DOHH2 (cell line): ENCODE measurements at regions not wholly inside any gene's neighbourhood (a gene's known extent, or its start where the extent isn't known, plus 50 kb on each side); places are given as distances from the start of the nearest gene placed in this dataset.

Source experiments
- H3F3A ChIP-seq: fragments of 200-600 bp; sonication (generic), shearing (Covaris generic); 2 replicates; pipeline ENCODE4 v1.6.0; 2016; ENCODE audit warnings: antibody characterized with exemption, mild to moderate bottlenecking; ENCODE audit not compliant: control insufficient read depth, insufficient read depth
- H3K27ac ChIP-seq: fragments of 200-600 bp; sonication (generic); 2 replicates; pipeline ENCODE4 v1.5.1; 2014; ENCODE audit warnings: low read depth, mild to moderate bottlenecking, low read length, moderate library complexity
- H3K27me3 ChIP-seq: fragments of 200-600 bp; sonication (generic); 2 replicates; pipeline ENCODE4 v1.6.1; 2014; ENCODE audit warnings: mild to moderate bottlenecking, low read length, mixed read lengths; ENCODE audit not compliant: control insufficient read depth
- H3K36me3 ChIP-seq: fragments of 200-600 bp; sonication (generic); 2 replicates; pipeline ENCODE4 v1.6.1; 2014; ENCODE audit warnings: mild to moderate bottlenecking, low read length, moderate library complexity, mixed read lengths; ENCODE audit not compliant: control insufficient read depth
- H3K4me1 ChIP-seq: fragments of 200-600 bp; sonication (generic); 2 replicates; pipeline ENCODE4 v1.6.1; 2014; ENCODE audit warnings: mild to moderate bottlenecking, low read length, mixed read lengths; ENCODE audit not compliant: control insufficient read depth
- H3K4me2 ChIP-seq: fragments of 200-600 bp; sonication (generic); 2 replicates; pipeline ENCODE4 v1.6.0; 2014; ENCODE audit warnings: mild to moderate bottlenecking, low read length, moderate library complexity
- H3K4me3 ChIP-seq: fragments of 200-600 bp; sonication (generic); 2 replicates; pipeline ENCODE4 v1.5.1; 2014; ENCODE audit warnings: mild to moderate bottlenecking, low read length, mixed read lengths
- H3K79me2 ChIP-seq: fragments of 200-600 bp; sonication (generic); 2 replicates; pipeline ENCODE4 v1.6.1; 2014; ENCODE audit warnings: mild to moderate bottlenecking, low read length, mixed read lengths; ENCODE audit not compliant: control insufficient read depth
- H3K9me2 ChIP-seq: fragments of 200-600 bp; sonication (generic); replicated peaks from 2 replicates; pipeline ENCODE4 v1.6.1; 2014; ENCODE audit warnings: mild to moderate bottlenecking, low read length, mixed read lengths; ENCODE audit not compliant: control insufficient read depth
- H3K9me3 ChIP-seq: fragments of 200-600 bp; sonication (generic); 2 replicates; pipeline ENCODE4 v1.6.1; 2014; ENCODE audit warnings: antibody characterized with exemption, low read length, mixed read lengths; ENCODE audit not compliant: control insufficient read depth, insufficient read depth
- H4K20me1 ChIP-seq: fragments of 200-600 bp; sonication (generic); 2 replicates; pipeline ENCODE4 v1.6.0; 2014; ENCODE audit warnings: low read depth, mild to moderate bottlenecking, antibody characterized with exemption, low read length, moderate library complexity; ENCODE audit not compliant: control insufficient read depth, insufficient read depth
- EZH2phosphoT487 ChIP-seq: fragments of 200-600 bp; sonication (generic); IDR thresholded peaks from 2 replicates; pipeline ENCODE4 v1.6.1; 2017; ENCODE audit warnings: borderline replicate concordance, mild to moderate bottlenecking, antibody characterized with exemption, low read length, moderate library complexity, mixed read lengths
- TF ChIP-seq, protein P1 (sequence below): fragments of 200-600 bp; sonication (generic); IDR thresholded peaks from one replicate; pipeline ENCODE4 v1.5.1; 2014; ENCODE audit warnings: antibody characterized with exemption, mild to moderate bottlenecking, low read depth, low read length; ENCODE audit not compliant: poor library complexity, severe bottlenecking

DNA sequence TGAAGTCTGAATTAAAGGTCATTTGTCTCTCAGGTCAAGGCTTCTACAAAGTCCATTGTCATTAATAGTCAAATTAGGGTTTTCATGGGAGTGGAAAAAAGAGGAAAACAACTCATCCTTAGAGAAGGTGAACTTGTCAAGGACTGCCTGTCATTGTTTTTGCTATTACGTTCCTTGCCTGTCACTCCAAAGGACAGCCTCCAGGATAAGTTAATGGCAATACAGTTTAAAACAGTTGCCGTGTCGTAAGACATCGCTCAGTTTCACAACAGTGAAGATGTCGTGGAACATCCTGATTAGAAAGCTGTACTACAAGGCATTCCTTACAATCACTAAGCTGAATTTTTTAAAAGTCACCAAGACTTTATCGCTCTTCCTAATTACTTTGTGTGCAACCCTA lies 466.8 kb upstream of the SMIM31 start:
- H3K9me2 ChIP-seq: no peaks in the 10 kb centered on the region
- no peak overlapping the region for H3K27ac ChIP-seq
- H3K79me2 ChIP-seq: no peaks in the 10 kb centered on the region
- H3K36me3 ChIP-seq: no peaks in the 10 kb centered on the region
- no peaks in the 10 kb centered on the region for H3F3A ChIP-seq
- TF ChIP-seq EZH2phosphoT487: no peak
- TF ChIP-seq, protein P1, sequence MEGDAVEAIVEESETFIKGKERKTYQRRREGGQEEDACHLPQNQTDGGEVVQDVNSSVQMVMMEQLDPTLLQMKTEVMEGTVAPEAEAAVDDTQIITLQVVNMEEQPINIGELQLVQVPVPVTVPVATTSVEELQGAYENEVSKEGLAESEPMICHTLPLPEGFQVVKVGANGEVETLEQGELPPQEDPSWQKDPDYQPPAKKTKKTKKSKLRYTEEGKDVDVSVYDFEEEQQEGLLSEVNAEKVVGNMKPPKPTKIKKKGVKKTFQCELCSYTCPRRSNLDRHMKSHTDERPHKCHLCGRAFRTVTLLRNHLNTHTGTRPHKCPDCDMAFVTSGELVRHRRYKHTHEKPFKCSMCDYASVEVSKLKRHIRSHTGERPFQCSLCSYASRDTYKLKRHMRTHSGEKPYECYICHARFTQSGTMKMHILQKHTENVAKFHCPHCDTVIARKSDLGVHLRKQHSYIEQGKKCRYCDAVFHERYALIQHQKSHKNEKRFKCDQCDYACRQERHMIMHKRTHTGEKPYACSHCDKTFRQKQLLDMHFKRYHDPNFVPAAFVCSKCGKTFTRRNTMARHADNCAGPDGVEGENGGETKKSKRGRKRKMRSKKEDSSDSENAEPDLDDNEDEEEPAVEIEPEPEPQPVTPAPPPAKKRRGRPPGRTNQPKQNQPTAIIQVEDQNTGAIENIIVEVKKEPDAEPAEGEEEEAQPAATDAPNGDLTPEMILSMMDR: no peak
- H3K9me3 ChIP-seq: no peaks in the 10 kb centered on the region
- no peak overlapping the region for H3K4me3 ChIP-seq
- H4K20me1 ChIP-seq: no peaks in the 10 kb centered on the region
- no peaks in the 10 kb centered on the region for H3K4me1 ChIP-seq
- no peaks in the 10 kb centered on the region for H3K27me3 ChIP-seq
- H3K4me2 ChIP-seq: no peak overlapping the region

DNA sequence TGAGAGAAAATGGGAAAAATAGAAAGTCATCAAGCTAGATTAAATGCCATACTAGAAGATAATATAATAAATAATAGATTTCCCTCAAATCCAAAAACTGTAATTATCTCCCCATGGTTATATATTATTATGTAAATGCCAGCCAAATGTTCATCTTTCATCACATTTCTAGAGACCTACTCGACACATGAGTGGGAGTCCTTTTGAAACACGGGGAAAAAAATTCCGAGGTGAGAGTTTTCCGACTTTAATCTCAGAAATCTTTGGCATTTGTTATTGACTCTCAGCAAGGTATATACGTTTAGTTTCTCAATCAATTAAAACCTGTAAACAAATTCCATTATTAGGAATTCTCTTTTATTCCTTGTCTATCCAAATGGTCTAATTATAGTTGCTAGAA lies 465.4 kb upstream of the SMIM31 start:
- no peak overlapping the region for H3K4me3 ChIP-seq
- no peaks in the 10 kb centered on the region for H3K27me3 ChIP-seq
- no peaks in the 10 kb centered on the region for H3K9me2 ChIP-seq
- TF ChIP-seq, protein P1: no peak
- no peak for TF ChIP-seq EZH2phosphoT487
- no peak overlapping the region for H3K4me2 ChIP-seq
- no peaks in the 10 kb centered on the region for H3K4me1 ChIP-seq
- H4K20me1 ChIP-seq: no peaks in the 10 kb centered on the region
- H3K36me3 ChIP-seq: no peaks in the 10 kb centered on the region
- H3F3A ChIP-seq: no peaks in the 10 kb centered on the region
- H3K79me2 ChIP-seq: no peaks in the 10 kb centered on the region
- no peaks in the 10 kb centered on the region for H3K9me3 ChIP-seq
- no peak overlapping the region for H3K27ac ChIP-seq

GRCh38 chr4:164293203-164293602 lies 460.7 kb upstream of the SMIM31 start:
- TF ChIP-seq, protein P1: no peak
- TF ChIP-seq EZH2phosphoT487: no peak
- no peak overlapping the region for H3K4me2 ChIP-seq
- no peaks in the 10 kb centered on the region for H3F3A ChIP-seq
- H3K79me2 ChIP-seq: no peaks in the 10 kb centered on the region
- H3K9me3 ChIP-seq: no peaks in the 10 kb centered on the region
- H3K9me2 ChIP-seq: no peaks in the 10 kb centered on the region
- no peaks in the 10 kb centered on the region for H3K4me1 ChIP-seq
- H3K27ac ChIP-seq: no peak overlapping the region
- no peaks in the 10 kb centered on the region for H4K20me1 ChIP-seq
- no peaks in the 10 kb centered on the region for H3K36me3 ChIP-seq
- no peak overlapping the region for H3K4me3 ChIP-seq
- no peaks in the 10 kb centered on the region for H3K27me3 ChIP-seq

DNA sequence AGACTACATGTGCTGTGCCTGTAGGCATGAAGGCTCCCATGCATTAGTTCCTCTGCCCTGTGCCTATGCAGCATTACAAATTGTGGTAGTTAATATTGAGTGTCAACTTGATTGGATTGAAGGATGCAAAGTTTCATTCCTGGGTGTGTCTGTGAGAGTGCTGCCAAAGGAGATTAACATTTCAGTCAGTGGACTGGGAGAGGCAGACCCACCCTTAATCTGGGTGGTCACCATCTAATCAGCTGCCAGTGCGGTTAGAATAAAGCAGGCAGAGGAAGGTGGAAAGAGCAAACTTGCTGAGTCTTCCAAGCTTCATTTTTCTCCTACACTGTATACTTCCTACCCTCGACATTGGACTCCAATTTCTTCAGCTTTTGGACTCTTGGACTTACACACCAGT lies 460.2 kb upstream of the SMIM31 start:
- Histone ChIP-seq H3K4me2 (no peak overlapping the region), H3K4me1 (no peaks in the 10 kb centered on the region), H3K36me3 (no peaks in the 10 kb centered on the region), H3F3A (no peaks in the 10 kb centered on the region), H3K27ac (no peak overlapping the region), H3K9me2 (no peaks in the 10 kb centered on the region), H3K79me2 (no peaks in the 10 kb centered on the region), H3K9me3 (no peaks in the 10 kb centered on the region), H4K20me1 (no peaks in the 10 kb centered on the region), H3K27me3 (no peaks in the 10 kb centered on the region), H3K4me3 (no peak overlapping the region)
- no peak for TF ChIP-seq EZH2phosphoT487
- TF ChIP-seq, protein P1: no peak
